Activated CD8-positive, alpha-beta memory T cell treated with anti-CD3 and anti-CD28 coated beads, Interleukin-2, amount 10 ng/mL, durations not matched to agents 7 days and 5 days (primary cell): ENCODE measurements at regions not wholly inside any gene's neighbourhood (a gene's known extent, or its start where the extent isn't known, plus 50 kb on each side); places are given as distances from the start of the nearest gene placed in this dataset.

Experiments
- ATAC-seq: fragments of 150-1000 bp; cut with Tn5 transposase; one replicate; pipeline ENCODE4 v1.10.0; 2021; ENCODE audit warnings: moderate library complexity
- CTCF ChIA-PET: fragments of 350-600 bp; sonication (Branson Sonifier 250); formaldehyde crosslinking; loops from one replicate; lab custom pipeline; 2021; ENCODE audit warnings: antibody characterized with exemption; lab: Charles Lee
- DNase-seq: peaks from one replicate; pipeline ENCODE4 v3.0.0-alpha.2; 2020
- H3K27ac Mint-ChIP-seq: one replicate; pipeline ENCODE4 v1.8.0; 2021; ENCODE audit warnings: mild to moderate bottlenecking, mixed read lengths
- H3K27me3 Mint-ChIP-seq: one replicate; pipeline ENCODE4 v1.8.0; 2021; ENCODE audit warnings: mixed read lengths
- H3K36me3 Mint-ChIP-seq: one replicate; pipeline ENCODE4 v1.8.0; 2021; ENCODE audit warnings: mild to moderate bottlenecking, mixed read lengths
- H3K4me1 Mint-ChIP-seq: one replicate; pipeline ENCODE4 v1.8.0; 2021; ENCODE audit warnings: mixed read lengths
- H3K4me3 Mint-ChIP-seq: one replicate; pipeline ENCODE4 v1.8.0; 2021; ENCODE audit warnings: mild to moderate bottlenecking, moderate library complexity, mixed read lengths
- H3K9me3 Mint-ChIP-seq: one replicate; pipeline ENCODE4 v1.8.0; 2022; ENCODE audit warnings: low read depth, mixed read lengths

GRCh38 chr6:126600258-126600916 lies 260.5 kb downstream of the CENPW start:
- no peak for ATAC-seq

DNA sequence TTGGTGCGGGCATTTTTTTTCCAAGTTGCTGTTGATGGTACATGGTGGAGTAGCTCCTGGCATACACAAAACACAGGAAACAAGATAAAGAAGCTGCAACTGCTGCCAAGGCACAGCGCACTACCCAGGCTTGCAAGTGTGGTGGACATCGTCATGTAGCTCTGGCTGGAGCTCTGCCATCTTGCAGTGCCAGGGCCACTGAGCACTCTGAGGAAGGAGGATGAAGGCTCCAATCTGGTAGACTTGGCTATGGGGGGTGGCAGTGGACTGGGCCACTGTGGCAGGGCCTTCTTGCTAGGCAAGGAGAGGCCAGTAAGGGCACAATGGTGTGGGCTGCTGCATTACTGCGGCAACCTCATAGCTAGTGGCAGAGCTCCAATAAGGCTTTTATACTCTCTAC lies 263.5 kb downstream of the CENPW start:
- H3K36me3 Mint-ChIP-seq, result no peaks in the 10 kb centered on the region
- H3K27ac Mint-ChIP-seq, result no peak overlapping the region
- CTCF ChIA-PET, result no interaction called here
- H3K4me3 Mint-ChIP-seq, result no peak overlapping the region
- no peaks in the 10 kb centered on the region for H3K27me3 Mint-ChIP-seq
- H3K9me3 Mint-ChIP-seq, result no peaks in the 10 kb centered on the region
- DNase-seq (no peak), ATAC-seq (no peak)
- no peaks in the 10 kb centered on the region for H3K4me1 Mint-ChIP-seq

More at GRCh38 chr6:126600258-126600916, 260.5 kb downstream of the CENPW start:
- no peaks in the 10 kb centered on the region for H3K4me1 Mint-ChIP-seq
- no peaks in the 10 kb centered on the region for H3K9me3 Mint-ChIP-seq
- no peak for DNase-seq
- H3K27ac Mint-ChIP-seq, result no peak overlapping the region
- no peaks in the 10 kb centered on the region for H3K36me3 Mint-ChIP-seq
- CTCF ChIA-PET, result no interaction called here
- no peak overlapping the region for H3K4me3 Mint-ChIP-seq
- H3K27me3 Mint-ChIP-seq, result no peaks in the 10 kb centered on the region

DNA sequence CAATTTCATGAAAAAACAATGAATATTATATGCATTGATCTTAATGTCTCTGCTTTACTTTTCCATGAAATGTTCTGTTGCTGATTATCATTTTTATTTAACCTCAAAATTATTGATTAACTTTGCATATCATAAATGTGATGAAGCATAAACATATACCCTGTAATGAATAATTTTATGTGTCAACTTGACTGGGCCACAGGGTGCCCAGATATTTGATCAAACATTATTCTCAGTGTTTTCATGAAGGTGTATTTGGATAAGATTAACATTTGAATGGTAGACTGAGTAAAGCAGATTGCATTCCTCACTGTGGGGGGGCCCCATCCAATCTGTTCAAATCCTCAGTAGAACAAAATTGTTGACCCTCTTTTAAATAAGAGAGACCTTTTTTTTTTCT lies 265.2 kb downstream of the CENPW start:
- DNase-seq (no peak), ATAC-seq (no peak)
- H3K36me3 Mint-ChIP-seq, result no peaks in the 10 kb centered on the region
- H3K27me3 Mint-ChIP-seq, result no peaks in the 10 kb centered on the region
- H3K9me3 Mint-ChIP-seq, result no peaks in the 10 kb centered on the region
- CTCF ChIA-PET, result no interaction called here
- H3K27ac Mint-ChIP-seq, result no peak overlapping the region
- H3K4me3 Mint-ChIP-seq, result no peak overlapping the region
- no peaks in the 10 kb centered on the region for H3K4me1 Mint-ChIP-seq

DNA sequence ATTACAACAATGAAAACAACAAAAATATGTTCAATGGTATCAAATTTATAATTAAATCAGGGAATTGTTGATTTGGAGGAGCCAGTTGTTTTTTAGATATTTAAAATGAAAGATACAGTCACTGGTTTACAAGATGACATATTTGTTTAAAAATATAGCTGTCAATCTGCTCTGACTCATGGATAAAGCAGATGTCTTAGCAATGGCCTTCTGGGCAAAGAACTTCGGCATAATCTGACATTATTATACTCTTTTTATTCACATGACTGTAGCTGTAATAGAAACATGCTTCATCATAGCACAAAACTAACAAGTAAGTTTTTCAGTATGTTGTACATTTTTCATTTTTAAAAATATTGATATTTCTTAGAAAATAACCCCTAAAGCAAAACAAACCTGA lies 267.4 kb downstream of the CENPW start:
- no peak for ATAC-seq
- peaks cover 7% of the 10 kb centered on the region for H3K9me3 Mint-ChIP-seq
- no peak for DNase-seq
- H3K27me3 Mint-ChIP-seq, result no peaks in the 10 kb centered on the region
- H3K27ac Mint-ChIP-seq, result no peak overlapping the region
- no peaks in the 10 kb centered on the region for H3K4me1 Mint-ChIP-seq
- CTCF ChIA-PET, result no interaction called here
- no peaks in the 10 kb centered on the region for H3K36me3 Mint-ChIP-seq
- H3K4me3 Mint-ChIP-seq, result no peak overlapping the region

GRCh38 chr6:126608681-126609080 lies 268.8 kb downstream of the CENPW start:
- Mint-ChIP-seq H3K27me3 (no peaks in the 10 kb centered on the region), H3K27ac (no peak overlapping the region), H3K9me3 (peaks cover 7% of the 10 kb centered on the region), H3K4me3 (no peak overlapping the region), H3K4me1 (no peaks in the 10 kb centered on the region), H3K36me3 (no peaks in the 10 kb centered on the region)
- CTCF ChIA-PET, result no interaction called here
- ATAC-seq (no peak), DNase-seq (no peak)

- no peaks in the 10 kb centered on the region for H3K4me1 Mint-ChIP-seq
- ATAC-seq (no peak), DNase-seq (no peak)
- no peaks in the 10 kb centered on the region for H3K36me3 Mint-ChIP-seq
- CTCF ChIA-PET, result no interaction called here
- no peak overlapping the region for H3K27ac Mint-ChIP-seq
- peaks cover 7% of the 10 kb centered on the region for H3K9me3 Mint-ChIP-seq
- H3K4me3 Mint-ChIP-seq, result no peak overlapping the region
- no peaks in the 10 kb centered on the region for H3K27me3 Mint-ChIP-seq
These were observed 275.0 kb downstream of the CENPW start for GRCh38 chr6:126614642-126615504.

DNA sequence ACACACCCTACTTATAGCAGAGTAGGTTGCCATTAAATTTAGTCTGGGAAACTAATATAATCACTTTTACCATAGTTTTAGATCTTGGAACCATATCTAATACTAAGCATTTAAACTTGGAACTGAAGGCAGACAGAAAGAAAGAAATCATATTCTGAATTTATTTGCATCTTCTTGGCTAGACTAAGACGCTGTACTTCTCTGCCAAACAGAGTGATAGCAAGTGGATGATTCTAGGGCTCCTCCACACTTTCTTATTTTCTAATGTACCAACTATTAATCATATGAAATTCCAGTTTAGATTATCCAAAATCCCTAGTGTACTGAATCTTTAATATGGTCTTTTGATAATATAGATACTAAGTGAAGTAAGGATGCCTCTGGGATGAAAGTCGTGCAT lies 277.0 kb downstream of the CENPW start:
- CTCF ChIA-PET, result no interaction called here
- Mint-ChIP-seq H3K36me3 (no peaks in the 10 kb centered on the region), H3K4me3 (no peak overlapping the region), H3K9me3 (peaks cover 3% of the 10 kb centered on the region), H3K4me1 (no peaks in the 10 kb centered on the region), H3K27ac (no peak overlapping the region), H3K27me3 (no peaks in the 10 kb centered on the region)
- DNase-seq, result no peak
- ATAC-seq, result no peak

DNA sequence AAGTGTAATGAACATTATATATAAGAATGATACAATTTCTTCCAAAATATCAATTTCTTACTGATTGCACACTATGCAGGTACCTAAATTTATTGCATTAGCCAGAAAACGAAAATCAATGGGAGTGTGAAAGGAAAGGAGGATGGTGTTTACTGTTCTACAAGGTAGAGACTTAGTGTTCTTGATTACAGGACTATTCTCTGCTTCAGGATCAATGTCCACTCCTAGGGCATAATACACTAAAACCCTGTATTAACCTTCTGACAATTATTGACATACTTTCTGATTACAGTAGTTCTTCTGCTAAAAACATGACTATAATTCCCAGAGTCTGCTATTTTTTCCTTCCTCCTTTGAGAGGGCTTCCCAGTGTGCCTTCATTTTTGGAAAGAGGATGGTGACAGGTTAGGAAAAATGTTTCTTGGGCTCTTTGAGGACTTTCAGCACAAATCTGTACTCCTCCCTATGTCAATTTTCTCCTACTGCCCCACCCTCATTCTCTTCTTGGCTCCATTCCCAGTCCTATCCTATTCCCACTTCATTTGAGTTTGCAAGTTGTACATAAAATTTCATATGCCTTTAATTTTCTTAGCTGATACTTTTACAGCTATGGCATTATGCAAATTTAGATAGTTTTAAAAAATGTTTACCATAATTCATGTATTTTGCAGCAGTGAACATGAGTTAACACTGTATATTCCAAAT lies 278.9 kb downstream of the CENPW start:
- CTCF ChIA-PET, result no interaction called here
- no peaks in the 10 kb centered on the region for H3K27me3 Mint-ChIP-seq
- no peak overlapping the region for H3K4me3 Mint-ChIP-seq
- H3K36me3 Mint-ChIP-seq, result no peaks in the 10 kb centered on the region
- H3K9me3 Mint-ChIP-seq, result no peaks in the 10 kb centered on the region
- no peaks in the 10 kb centered on the region for H3K4me1 Mint-ChIP-seq
- DNase-seq (no peak), ATAC-seq (no peak)
- no peak overlapping the region for H3K27ac Mint-ChIP-seq

DNA sequence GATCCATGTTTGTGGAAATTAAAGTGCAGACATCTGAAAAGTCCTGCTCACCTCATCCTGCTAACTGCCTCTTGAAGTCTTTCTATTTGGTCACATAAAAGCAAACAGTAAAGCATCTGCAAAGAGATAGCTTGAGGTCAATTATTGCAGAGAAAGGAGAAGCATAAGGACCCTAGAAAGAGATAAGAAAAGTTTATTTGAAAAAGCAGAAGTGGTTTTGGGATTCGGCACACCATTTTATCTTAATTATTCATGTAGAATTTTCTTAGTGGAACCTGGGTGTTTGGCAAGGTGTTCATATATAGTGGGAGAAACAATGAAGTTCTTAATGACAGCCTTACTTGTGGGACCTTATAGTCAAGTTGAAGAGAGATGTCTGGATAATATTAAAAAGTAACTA lies 280.8 kb downstream of the CENPW start:
- H3K9me3 Mint-ChIP-seq, result no peaks in the 10 kb centered on the region
- H3K27me3 Mint-ChIP-seq, result no peaks in the 10 kb centered on the region
- ATAC-seq (no peak), DNase-seq (no peak)
- H3K4me1 Mint-ChIP-seq, result no peaks in the 10 kb centered on the region
- H3K36me3 Mint-ChIP-seq, result no peaks in the 10 kb centered on the region
- no peak overlapping the region for H3K4me3 Mint-ChIP-seq
- no peak overlapping the region for H3K27ac Mint-ChIP-seq
- CTCF ChIA-PET, result no interaction called here

- no peaks in the 10 kb centered on the region for H3K36me3 Mint-ChIP-seq
- no peak overlapping the region for H3K4me3 Mint-ChIP-seq
- no peaks in the 10 kb centered on the region for H3K27me3 Mint-ChIP-seq
- H3K9me3 Mint-ChIP-seq, result no peaks in the 10 kb centered on the region
- no peak overlapping the region for H3K27ac Mint-ChIP-seq
- DNase-seq, result no peak
- no peaks in the 10 kb centered on the region for H3K4me1 Mint-ChIP-seq
- CTCF ChIA-PET, result no interaction called here
- ATAC-seq, result no peak
These were observed 285.1 kb downstream of the CENPW start for GRCh38 chr6:126625019-126625418.

- Mint-ChIP-seq H3K27ac (no peak overlapping the region), H3K36me3 (no peaks in the 10 kb centered on the region), H3K4me3 (no peak overlapping the region), H3K4me1 (no peaks in the 10 kb centered on the region), H3K9me3 (no peaks in the 10 kb centered on the region), H3K27me3 (no peaks in the 10 kb centered on the region)
- CTCF ChIA-PET, result no interaction called here
- DNase-seq, result no peak
- no peak for ATAC-seq
These were observed 288.2 kb downstream of the CENPW start for GRCh38 chr6:126628125-126628524.

GRCh38 chr6:126631363-126631762 lies 291.4 kb downstream of the CENPW start:
- Mint-ChIP-seq H3K27me3 (no peaks in the 10 kb centered on the region), H3K4me1 (no peaks in the 10 kb centered on the region), H3K36me3 (no peaks in the 10 kb centered on the region), H3K4me3 (no peak overlapping the region), H3K27ac (no peak overlapping the region), H3K9me3 (no peaks in the 10 kb centered on the region)
- CTCF ChIA-PET, result no interaction called here
- no peak for DNase-seq
- ATAC-seq, result no peak

- Mint-ChIP-seq H3K27me3 (no peaks in the 10 kb centered on the region), H3K27ac (no peak overlapping the region), H3K4me1 (no peaks in the 10 kb centered on the region), H3K4me3 (no peak overlapping the region), H3K9me3 (no peaks in the 10 kb centered on the region), H3K36me3 (no peaks in the 10 kb centered on the region)
- CTCF ChIA-PET, result no interaction called here
- DNase-seq, result no peak
- no peak for ATAC-seq
These were observed 292.4 kb downstream of the CENPW start for GRCh38 chr6:126632271-126632670.

DNA sequence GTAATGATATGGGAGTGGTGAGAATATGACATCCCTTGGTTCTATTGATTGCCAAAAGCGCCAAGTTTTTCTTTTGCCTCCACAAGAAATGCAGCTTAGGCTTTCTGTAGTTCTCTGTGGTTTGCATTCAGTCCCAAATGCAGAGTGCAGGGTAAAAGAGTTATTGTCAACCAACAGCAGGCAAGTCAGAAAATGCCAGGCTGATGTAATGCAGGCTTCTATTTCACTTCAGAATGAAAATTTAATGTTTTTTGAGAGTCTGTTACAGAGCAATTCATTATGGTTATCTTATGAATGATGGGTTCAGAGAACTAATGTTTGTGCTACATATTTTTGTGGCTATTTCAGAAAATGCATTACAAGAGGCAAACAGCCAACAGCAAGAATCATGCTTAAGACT lies 293.5 kb downstream of the CENPW start:
- CTCF ChIA-PET, result no interaction called here
- H3K27ac Mint-ChIP-seq, result no peak overlapping the region

More for the DNA sequence above, 293.5 kb downstream of the CENPW start:
- Mint-ChIP-seq H3K9me3 (no peaks in the 10 kb centered on the region), H3K4me1 (no peaks in the 10 kb centered on the region), H3K4me3 (no peak overlapping the region), H3K27me3 (no peaks in the 10 kb centered on the region), H3K36me3 (no peaks in the 10 kb centered on the region)
- no peak for DNase-seq
- ATAC-seq, result no peak
